Upper lobe of left lung (tissue), 6 donors: ENCODE measurements at regions not wholly inside any gene's neighbourhood (a gene's known extent, or its start where the extent isn't known, plus 50 kb on each side); places are given as distances from the start of the nearest gene placed in this dataset.

Source experiments
- ATAC-seq, 2 donors: fragments of 200-7000 bp; cut with Tn5 transposase; one replicate each; pipeline ENCODE4 v1.9.1; 2022; ENCODE audit warnings: mild to moderate bottlenecking in 2 of 2, moderate library complexity in 2 of 2; ENCODE audit not compliant: low FRiP score in 2 of 2
- DNase-seq, 2 donors: peaks; one replicate each; pipeline ENCODE4 v3.0.0-alpha.2; 2019 to 2020
- H3K27ac ChIP-seq, 4 donors: fragments of 200-600 bp; sonication (generic); one replicate each; pipeline ENCODE4 v1.5.1; 2016 to 2019
- H3K27me3 ChIP-seq, 4 donors: fragments of 200-600 bp; sonication (generic); one replicate each; pipeline ENCODE4 v1.5.1; 2017 to 2019
- H3K36me3 ChIP-seq, 4 donors: fragments of 200-600 bp; sonication (generic); one replicate each; pipeline ENCODE4 v1.5.1; 2016 to 2019
- H3K4me1 ChIP-seq, 4 donors: fragments of 200-600 bp; sonication (generic); one replicate each; pipeline ENCODE4 v1.5.1; 2018 to 2019
- H3K4me3 ChIP-seq, 4 donors: fragments of 200-600 bp; sonication (generic); one replicate each; pipeline ENCODE4 v1.5.1; 2017 to 2019; ENCODE audit warnings: mild to moderate bottlenecking in 2 of 4, moderate library complexity in 1 of 4
- H3K9me3 ChIP-seq, 4 donors: fragments of 200-600 bp; sonication (generic); one replicate each; pipeline ENCODE4 v1.5.1; 2018 to 2019
- EP300 ChIP-seq, 4 donors: sonication (generic); formaldehyde crosslinking; IDR thresholded peaks; one replicate each; pipeline ENCODE4 v1.5.1; 2017; ENCODE audit warnings: antibody characterized with exemption in 4 of 4, control low read depth in 2 of 4
- POLR2A ChIP-seq, 4 donors: fragments of 450-650 bp; IDR thresholded peaks; one replicate each; pipeline ENCODE4 v1.5.1; 2016 to 2017; ENCODE audit warnings: antibody characterized with exemption in 4 of 4, mild to moderate bottlenecking in 2 of 4
- POLR2AphosphoS5 ChIP-seq, 2 donors: sonication (generic); formaldehyde crosslinking; IDR thresholded peaks; one replicate each; pipeline ENCODE4 v1.5.1; 2017; ENCODE audit warnings: antibody characterized with exemption in 2 of 2
- WGBS, 2 donors: methylation state at CpG; one replicate each; pipeline ENCODE4 v1.1.5; 2017 to 2018; 5-methylcytosine and 5-hydroxymethylcytosine counted together
- TF ChIP-seq, protein P1 (sequence below), 6 experiments: fragments of 450-650 bp in 4 of 6; fragments of 200-600 bp in 2 of 6; sonication (generic) in 2 of 6; IDR thresholded peaks; one replicate each; pipeline ENCODE4 v1.5.1; 2016 to 2019; ENCODE audit warnings: antibody characterized with exemption in 6 of 6
- donor health status: DM: no; HTN: no; CAD: no; lungs with moderate emphysema.
- donor health status: DM: no; HTN: yes; CAD: no; lungs with severe emphysema.

GRCh38 chr4:116847616-116848015, 237.8 kb downstream of the TRAM1L1 start:
- 85 to 88% methylated on average over 2 of the region's 2 CpGs for WGBS, 2 donors
- no peaks in the 10 kb centered on the region for H3K9me3 ChIP-seq
- H3K4me3 ChIP-seq, result no peak overlapping the region
- H3K27me3 ChIP-seq, result no peaks in the 10 kb centered on the region
- ATAC-seq, result no peak
- DNase-seq, result no peak
- H3K36me3 ChIP-seq, result no peaks in the 10 kb centered on the region
- no peaks in the 10 kb centered on the region for H3K4me1 ChIP-seq
- H3K27ac ChIP-seq, result no peak overlapping the region
- TF ChIP-seq POLR2AphosphoS5 (IDR thresholded peaks at IDR 0.05), result no peak
- no peak for TF ChIP-seq EP300 (IDR thresholded peaks at IDR 0.05)
- no peak for TF ChIP-seq POLR2A (IDR thresholded peaks at IDR 0.05)
- TF ChIP-seq, protein P1, sequence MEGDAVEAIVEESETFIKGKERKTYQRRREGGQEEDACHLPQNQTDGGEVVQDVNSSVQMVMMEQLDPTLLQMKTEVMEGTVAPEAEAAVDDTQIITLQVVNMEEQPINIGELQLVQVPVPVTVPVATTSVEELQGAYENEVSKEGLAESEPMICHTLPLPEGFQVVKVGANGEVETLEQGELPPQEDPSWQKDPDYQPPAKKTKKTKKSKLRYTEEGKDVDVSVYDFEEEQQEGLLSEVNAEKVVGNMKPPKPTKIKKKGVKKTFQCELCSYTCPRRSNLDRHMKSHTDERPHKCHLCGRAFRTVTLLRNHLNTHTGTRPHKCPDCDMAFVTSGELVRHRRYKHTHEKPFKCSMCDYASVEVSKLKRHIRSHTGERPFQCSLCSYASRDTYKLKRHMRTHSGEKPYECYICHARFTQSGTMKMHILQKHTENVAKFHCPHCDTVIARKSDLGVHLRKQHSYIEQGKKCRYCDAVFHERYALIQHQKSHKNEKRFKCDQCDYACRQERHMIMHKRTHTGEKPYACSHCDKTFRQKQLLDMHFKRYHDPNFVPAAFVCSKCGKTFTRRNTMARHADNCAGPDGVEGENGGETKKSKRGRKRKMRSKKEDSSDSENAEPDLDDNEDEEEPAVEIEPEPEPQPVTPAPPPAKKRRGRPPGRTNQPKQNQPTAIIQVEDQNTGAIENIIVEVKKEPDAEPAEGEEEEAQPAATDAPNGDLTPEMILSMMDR (IDR thresholded peaks at IDR 0.05), result no peak

GRCh38 chr4:116839826-116840225, 245.6 kb downstream of the TRAM1L1 start:
- Histone ChIP-seq H3K27me3 (no peaks in the 10 kb centered on the region), H3K36me3 (no peaks in the 10 kb centered on the region), H3K27ac (no peak overlapping the region), H3K9me3 (no peaks in the 10 kb centered on the region), H3K4me1 (no peaks in the 10 kb centered on the region), H3K4me3 (no peak overlapping the region)
- no peak for ATAC-seq
- TF ChIP-seq POLR2AphosphoS5 (IDR thresholded peaks at IDR 0.05), result no peak
- TF ChIP-seq, protein P1 (IDR thresholded peaks at IDR 0.05), result no peak
- no peak for TF ChIP-seq POLR2A (IDR thresholded peaks at IDR 0.05)
- TF ChIP-seq EP300 (IDR thresholded peaks at IDR 0.05), result no peak
- DNase-seq, result no peak
- WGBS, 2 donors, result 77% methylated on average over 5 of the region's 5 CpGs

GRCh38 chr4:116838609-116839008, 246.8 kb downstream of the TRAM1L1 start:
- Histone ChIP-seq H3K4me1 (no peaks in the 10 kb centered on the region), H3K9me3 (no peaks in the 10 kb centered on the region), H3K36me3 (no peaks in the 10 kb centered on the region), H3K27ac (no peak overlapping the region), H3K27me3 (no peaks in the 10 kb centered on the region), H3K4me3 (no peak overlapping the region)
- DNase-seq (no peak), ATAC-seq (no peak)
- no peak for TF ChIP-seq POLR2A (IDR thresholded peaks at IDR 0.05)
- TF ChIP-seq EP300 (IDR thresholded peaks at IDR 0.05), result no peak
- TF ChIP-seq, protein P1 (IDR thresholded peaks at IDR 0.05), result no peak
- WGBS, 2 donors, result 83 to 84% methylated on average over 4 of the region's 4 CpGs

GRCh38 chr4:116829187-116829586, 256.2 kb downstream of the TRAM1L1 start:
- no peak for DNase-seq
- H3K4me1 ChIP-seq, result no peaks in the 10 kb centered on the region
- no peak overlapping the region for H3K4me3 ChIP-seq
- WGBS, 2 donors, result 66 to 78% methylated on average over 5 of the region's 5 CpGs
- TF ChIP-seq POLR2AphosphoS5 (IDR thresholded peaks at IDR 0.05) (no peak), EP300 (IDR thresholded peaks at IDR 0.05) (no peak)
- H3K36me3 ChIP-seq, result no peaks in the 10 kb centered on the region
- no peaks in the 10 kb centered on the region for H3K9me3 ChIP-seq
- H3K27ac ChIP-seq, result no peak overlapping the region
- H3K27me3 ChIP-seq, result no peaks in the 10 kb centered on the region
- ATAC-seq, result no peak

GRCh38 chr4:116824172-116824571, 261.2 kb downstream of the TRAM1L1 start:
- WGBS, 2 donors, result 82 to 83% methylated on average over 2 of the region's 2 CpGs
- H3K36me3 ChIP-seq, result no peaks in the 10 kb centered on the region
- ATAC-seq (no peak), DNase-seq (no peak)
- no peak overlapping the region for H3K4me3 ChIP-seq
- no peaks in the 10 kb centered on the region for H3K27me3 ChIP-seq
- H3K27ac ChIP-seq, result no peak overlapping the region
- no peaks in the 10 kb centered on the region for H3K4me1 ChIP-seq
- TF ChIP-seq POLR2AphosphoS5 (IDR thresholded peaks at IDR 0.05), result no peak
- TF ChIP-seq, protein P1 (IDR thresholded peaks at IDR 0.05), result no peak
- no peaks in the 10 kb centered on the region for H3K9me3 ChIP-seq
